ENCODE measurements at regions not wholly inside any gene's neighbourhood (a gene's known extent, or its start where the extent isn't known, plus 50 kb on each side); places are given as distances from the start of the nearest gene placed in this dataset.
A peak's percentile ranks its signal among the peaks of the same experiment; 100 is the strongest.

GRCh38 chr9:6106711-6107339 is 91.4 kb upstream of the RANBP6 start:
- TF ChIP-seq POLR2AphosphoS5 (IDR thresholded peaks at IDR 0.05) (no peak), CTCF (IDR thresholded peaks at IDR 0.05) (peak in 3 of 7 experiments; percentile 33 to 34 (median 33)), EP300 (IDR thresholded peaks at IDR 0.05) (no peak), POLR2A (IDR thresholded peaks at IDR 0.05) (no peak)
